Lower lobe of right lung (tissue), 2 donors: ENCODE measurements at regions not wholly inside any gene's neighbourhood (a gene's known extent, or its start where the extent isn't known, plus 50 kb on each side); places are given as distances from the start of the nearest gene placed in this dataset.

Source experiments
- ATAC-seq, 2 donors: fragments of 200-7000 bp; cut with Tn5 transposase; one replicate each; pipeline ENCODE4 v1.9.1; 2020 to 2022; ENCODE audit warnings: mild to moderate bottlenecking in 2 of 2, moderate library complexity in 2 of 2
- DNase-seq: peaks from one replicate; pipeline ENCODE4 v3.0.0-alpha.2; 2020
- H3K27ac ChIP-seq: fragments of 200-600 bp; one replicate; pipeline ENCODE4 v1.8.0; 2022
- H3K27me3 ChIP-seq: fragments of 200-600 bp; one replicate; pipeline ENCODE4 v1.8.0; 2022; ENCODE audit warnings: low read depth
- H3K36me3 ChIP-seq: fragments of 200-600 bp; one replicate; pipeline ENCODE4 v1.8.0; 2022; ENCODE audit warnings: mild to moderate bottlenecking
- H3K4me1 ChIP-seq: fragments of 200-600 bp; one replicate; pipeline ENCODE4 v1.8.0; 2022
- H3K4me3 ChIP-seq: fragments of 200-600 bp; one replicate; pipeline ENCODE4 v1.8.0; 2022; ENCODE audit warnings: mild to moderate bottlenecking
- H3K9me3 ChIP-seq: fragments of 200-600 bp; one replicate; pipeline ENCODE4 v1.8.0; 2022
- intact Hi-C: fragments of 100-400 bp; cut with DNase I; formaldehyde crosslinking; loops from one replicate; pipeline ENCODE4 v1.11.0; 2022
- TF ChIP-seq, protein P1 (sequence below): fragments of 200-600 bp; IDR thresholded peaks from one replicate; pipeline ENCODE4 v1.8.0; 2022; ENCODE audit warnings: antibody characterized with exemption, mild to moderate bottlenecking
- donor health status: DM: no; HTN: yes; CAD: no; lungs with severe emphysema.

DNA sequence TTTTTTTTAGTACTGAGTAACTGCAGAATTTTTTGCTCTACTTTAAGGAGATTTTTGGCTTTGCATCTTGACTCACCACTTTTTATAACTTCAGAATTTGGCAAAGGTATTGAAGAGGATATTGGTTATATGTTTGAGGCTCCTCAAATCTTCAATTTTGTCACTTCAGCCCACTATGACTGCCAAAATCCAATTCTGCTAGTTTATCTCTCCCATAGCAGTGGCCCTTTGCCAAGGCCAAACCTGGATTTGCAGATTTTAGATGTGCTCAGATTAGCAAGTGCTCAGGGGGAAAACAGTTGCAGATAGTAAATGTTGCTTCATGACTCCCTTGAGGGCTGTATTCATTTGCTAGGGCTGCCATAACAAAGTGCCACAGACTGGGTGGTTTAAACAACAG, 427.5 kb downstream of the ADRA2A start:
- ATAC-seq = no peak
- intact Hi-C loops = no loop called here

DNA sequence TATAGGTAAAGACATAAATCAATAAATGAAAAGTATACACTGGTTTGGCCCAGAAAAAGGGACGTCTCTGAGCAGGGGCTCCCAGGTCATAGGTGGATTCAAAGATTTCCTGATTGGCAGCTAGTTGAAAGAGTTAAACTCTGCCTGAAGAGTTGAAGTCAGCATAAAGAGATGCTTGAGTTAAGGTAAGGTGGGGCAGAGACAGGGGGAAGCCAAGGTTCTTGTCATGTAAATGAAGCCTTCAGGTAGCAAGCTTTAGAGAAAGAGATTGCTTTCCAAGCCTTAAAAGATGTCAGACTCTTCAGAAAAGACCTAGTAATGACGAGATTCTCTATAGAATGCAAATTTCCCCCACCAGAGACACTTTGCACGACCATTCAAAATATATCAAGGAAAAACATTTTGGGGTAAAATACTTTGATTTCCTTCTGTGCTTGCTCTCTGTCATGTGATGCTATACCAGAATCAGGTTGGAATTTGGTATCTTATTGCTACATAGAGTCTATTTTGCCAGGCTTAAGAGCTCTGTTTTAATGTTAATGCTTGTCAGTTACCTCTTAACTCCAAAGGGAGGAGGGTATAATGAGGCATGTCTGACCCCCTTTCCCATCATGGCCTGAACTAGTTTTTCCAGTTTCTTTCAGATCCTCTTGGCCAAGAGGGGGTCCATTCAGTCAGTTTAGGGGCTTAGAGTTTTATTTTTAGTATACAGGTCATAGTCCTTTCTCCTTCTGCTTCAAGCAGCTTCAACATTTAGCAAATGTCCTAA, 429.6 kb downstream of the ADRA2A start:
- H3K9me3 ChIP-seq = no peaks in the 10 kb centered on the region
- no peak overlapping the region for H3K4me3 ChIP-seq
- ATAC-seq = no peak
- no peak for DNase-seq
- no peaks in the 10 kb centered on the region for H3K4me1 ChIP-seq
- H3K27ac ChIP-seq = no peak overlapping the region
- no peaks in the 10 kb centered on the region for H3K36me3 ChIP-seq
- TF ChIP-seq, protein P1, sequence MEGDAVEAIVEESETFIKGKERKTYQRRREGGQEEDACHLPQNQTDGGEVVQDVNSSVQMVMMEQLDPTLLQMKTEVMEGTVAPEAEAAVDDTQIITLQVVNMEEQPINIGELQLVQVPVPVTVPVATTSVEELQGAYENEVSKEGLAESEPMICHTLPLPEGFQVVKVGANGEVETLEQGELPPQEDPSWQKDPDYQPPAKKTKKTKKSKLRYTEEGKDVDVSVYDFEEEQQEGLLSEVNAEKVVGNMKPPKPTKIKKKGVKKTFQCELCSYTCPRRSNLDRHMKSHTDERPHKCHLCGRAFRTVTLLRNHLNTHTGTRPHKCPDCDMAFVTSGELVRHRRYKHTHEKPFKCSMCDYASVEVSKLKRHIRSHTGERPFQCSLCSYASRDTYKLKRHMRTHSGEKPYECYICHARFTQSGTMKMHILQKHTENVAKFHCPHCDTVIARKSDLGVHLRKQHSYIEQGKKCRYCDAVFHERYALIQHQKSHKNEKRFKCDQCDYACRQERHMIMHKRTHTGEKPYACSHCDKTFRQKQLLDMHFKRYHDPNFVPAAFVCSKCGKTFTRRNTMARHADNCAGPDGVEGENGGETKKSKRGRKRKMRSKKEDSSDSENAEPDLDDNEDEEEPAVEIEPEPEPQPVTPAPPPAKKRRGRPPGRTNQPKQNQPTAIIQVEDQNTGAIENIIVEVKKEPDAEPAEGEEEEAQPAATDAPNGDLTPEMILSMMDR = no peak
- intact Hi-C loops = no loop called here
- no peaks in the 10 kb centered on the region for H3K27me3 ChIP-seq

More for the DNA sequence above, 427.5 kb downstream of the ADRA2A start:
- Histone ChIP-seq H3K4me3 (no peak overlapping the region), H3K4me1 (no peaks in the 10 kb centered on the region), H3K36me3 (no peaks in the 10 kb centered on the region), H3K9me3 (no peaks in the 10 kb centered on the region), H3K27ac (no peak overlapping the region), H3K27me3 (no peaks in the 10 kb centered on the region)
- no peak for DNase-seq
- TF ChIP-seq, protein P1 = no peak

GRCh38 chr10:111511751-111512150, 434.9 kb downstream of the ADRA2A start:
- ATAC-seq = no peak
- H3K9me3 ChIP-seq = no peaks in the 10 kb centered on the region

DNA sequence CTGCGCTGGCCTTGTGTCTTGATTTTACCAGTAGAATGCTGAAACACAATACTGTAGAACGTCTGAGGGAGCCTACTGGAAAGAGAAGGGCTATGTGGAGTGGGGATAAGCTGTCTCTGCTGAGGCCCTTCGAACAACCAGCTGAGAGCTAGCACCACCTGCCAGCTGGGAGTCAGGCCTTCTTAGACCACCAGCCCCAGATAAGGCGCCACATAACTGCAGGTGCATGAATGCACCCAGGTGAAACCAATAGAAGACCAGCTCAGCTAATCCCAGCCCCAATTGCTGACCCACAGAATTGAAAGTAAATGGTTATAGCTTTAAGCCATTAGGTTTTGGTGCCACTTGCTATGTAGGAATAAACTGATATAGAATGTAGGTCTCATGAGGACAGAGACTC, 438.4 kb downstream of the ADRA2A start:
- no peak overlapping the region for H3K27ac ChIP-seq
- TF ChIP-seq, protein P1 = no peak
- H3K4me3 ChIP-seq = no peak overlapping the region
- no peaks in the 10 kb centered on the region for H3K36me3 ChIP-seq
- no peaks in the 10 kb centered on the region for H3K4me1 ChIP-seq
- DNase-seq (no peak), ATAC-seq (no peak)
- intact Hi-C loops = no loop called here
- H3K9me3 ChIP-seq = no peaks in the 10 kb centered on the region
- H3K27me3 ChIP-seq = no peaks in the 10 kb centered on the region

More at GRCh38 chr10:111511751-111512150, 434.9 kb downstream of the ADRA2A start:
- intact Hi-C loops = no loop called here
- DNase-seq = no peak
- Histone ChIP-seq H3K4me1 (no peaks in the 10 kb centered on the region), H3K36me3 (no peaks in the 10 kb centered on the region), H3K27ac (no peak overlapping the region), H3K4me3 (no peak overlapping the region), H3K27me3 (no peaks in the 10 kb centered on the region)
- TF ChIP-seq, protein P1 = no peak

- H3K27ac ChIP-seq = no peak overlapping the region
- TF ChIP-seq, protein P1 = no peak
- H3K4me1 ChIP-seq = no peaks in the 10 kb centered on the region
- H3K9me3 ChIP-seq = no peaks in the 10 kb centered on the region
- no peaks in the 10 kb centered on the region for H3K36me3 ChIP-seq
- no peak for ATAC-seq
- H3K4me3 ChIP-seq = no peak overlapping the region
- H3K27me3 ChIP-seq = no peaks in the 10 kb centered on the region
- no peak for DNase-seq
- intact Hi-C loops = no loop called here
Measured at GRCh38 chr10:111515706-111516105, 438.9 kb downstream of the ADRA2A start.
